A549 (cell line): ENCODE measurements at regions not wholly inside any gene's neighbourhood (a gene's known extent, or its start where the extent isn't known, plus 50 kb on each side); places are given as distances from the start of the nearest gene placed in this dataset.

Source experiments
- ATAC-seq, 2 experiments: fragments of 200-7000 bp in 1 of 2; fragments of >200 bp in 1 of 2; cut with Nextera tagmentation in 1 of 2; cut with Tn5 transposase in 1 of 2; 3 replicates each; pipeline versions ENCODE4 v1.8.0 to v1.9.1; 2018 to 2020; ENCODE audit warnings: mild to moderate bottlenecking in 1 of 2, moderate library complexity in 1 of 2
- CTCF ChIA-PET: fragments of 300-600 bp; sonication (Branson Sonifier 250); formaldehyde crosslinking; extraction: SDS; loops from one replicate; lab custom pipeline; 2021; ENCODE audit warnings: antibody characterized with exemption, inconsistent platforms; lab: Yijun Ruan, JAX
- POLR2A ChIA-PET: fragments of 350-600 bp; formaldehyde crosslinking; extraction: SDS; loops from one replicate; lab custom pipeline; 2021; ENCODE audit warnings: antibody characterized with exemption, inconsistent platforms; lab: Yijun Ruan, JAX
- DNase-seq, 2 experiments: peaks; one replicate each; pipeline versions ENCODE4 v3.0.0 to v3.0.0-alpha.2; 2011 to 2016; ENCODE audit warnings: low read depth in 1 of 2, low spot score in 1 of 2
- FAIRE-seq: peaks from 2 replicates; lab custom pipeline; 2011; peaks lifted over from hg19 to GRCh38; lab: Jason Lieb, UNC
- H3K27ac ChIP-seq, 2 experiments: fragments of >200 bp; sonication (Bioruptor Twin); formaldehyde crosslinking; 3 replicates each; pipeline ENCODE4 v1.5.1; 2016 to 2017
- H3K4me1 ChIP-seq: fragments of >200 bp; sonication (Bioruptor Twin); formaldehyde crosslinking; 3 replicates; pipeline ENCODE4 v1.6.1; 2016
- H3K4me2 ChIP-seq: fragments of >200 bp; sonication (Bioruptor Twin); formaldehyde crosslinking; 3 replicates; pipeline ENCODE4 v1.6.1; 2016
- H3K4me3 ChIP-seq: fragments of >200 bp; sonication (Bioruptor Twin); formaldehyde crosslinking; 3 replicates; pipeline ENCODE4 v1.5.1; 2016
- H3K9me3 ChIP-seq: fragments of >200 bp; sonication (Bioruptor Twin); formaldehyde crosslinking; 3 replicates; pipeline ENCODE4 v1.6.1; 2016
- BHLHE40 ChIP-seq: IDR thresholded peaks from 2 replicates; pipeline ENCODE4 v1.6.1; 2012; ENCODE audit warnings: low read depth, low read length, inconsistent platforms
- EHMT2 ChIP-seq: fragments of 200-600 bp; sonication (generic); IDR thresholded peaks from 2 replicates; pipeline ENCODE4 v1.6.1; 2016; ENCODE audit warnings: antibody characterized with exemption, low read depth, mild to moderate bottlenecking, moderate library complexity
- EP300 ChIP-seq, 2 experiments: fragments of >200 bp; sonication (Bioruptor Twin); formaldehyde crosslinking; IDR thresholded peaks; 2 replicates in 1 of 2; 3 replicates in 1 of 2; pipeline ENCODE4 v1.6.1; 2016 to 2017
- FOXS1 ChIP-seq: fragments of 250-450 bp; sonication (Bioruptor Pico); IDR thresholded peaks from 2 replicates; pipeline ENCODE4 v1.5.0; 2020; ENCODE audit warnings: mild to moderate bottlenecking, moderate library complexity
- HEYL ChIP-seq: fragments of 250-450 bp; sonication (Bioruptor Pico); IDR thresholded peaks from 2 replicates; pipeline ENCODE4 v1.8.0; 2021; ENCODE audit warnings: mild to moderate bottlenecking, moderate library complexity
- HOXA7 ChIP-seq: fragments of 250-450 bp; sonication (Bioruptor Pico); IDR thresholded peaks from 2 replicates; pipeline ENCODE4 v1.5.0; 2020; ENCODE audit warnings: mild to moderate bottlenecking, moderate library complexity
- HOXB13 ChIP-seq: fragments of 250-450 bp; sonication (Bioruptor Pico); IDR thresholded peaks from 2 replicates; pipeline ENCODE4 v1.5.0; 2020; ENCODE audit warnings: low read depth, mild to moderate bottlenecking, moderate library complexity
- KDM1A ChIP-seq: fragments of 200-600 bp; sonication (generic); IDR thresholded peaks from 2 replicates; pipeline ENCODE4 v1.6.1; 2016; ENCODE audit warnings: low read depth, mild to moderate bottlenecking
- MAZ ChIP-seq: fragments of 150-350 bp; IDR thresholded peaks from 2 replicates; pipeline ENCODE4 v1.6.1; 2014; ENCODE audit warnings: antibody characterized with exemption, low read depth, low read length, borderline replicate concordance
- MYC ChIP-seq: IDR thresholded peaks from 2 replicates; pipeline ENCODE4 v1.6.1; 2012; ENCODE audit warnings: mild to moderate bottlenecking, inconsistent platforms, low read length, improper control_type of control experiment, borderline replicate concordance
- NR3C1 ChIP-seq: fragments of >200 bp; sonication (Bioruptor Twin); formaldehyde crosslinking; IDR thresholded peaks from 3 replicates; pipeline ENCODE4 v1.6.1; 2017
- PHF8 ChIP-seq: fragments of 200-600 bp; sonication (generic); IDR thresholded peaks from 2 replicates; pipeline ENCODE4 v1.6.1; 2016; ENCODE audit warnings: low read depth, mild to moderate bottlenecking, antibody characterized with exemption, moderate library complexity, borderline replicate concordance
- POLR2AphosphoS2 ChIP-seq: conservative IDR thresholded peaks from 2 replicates; pipeline ENCODE4 v1.6.1; 2012; ENCODE audit warnings: low read length, improper control_type of control experiment, inconsistent platforms
- SREBF2 ChIP-seq: fragments of 450-650 bp; IDR thresholded peaks from 2 replicates; pipeline ENCODE4 v1.6.1; 2014; ENCODE audit warnings: mild to moderate bottlenecking, moderate library complexity
- TP53 ChIP-seq: fragments of 250-450 bp; sonication (Bioruptor Pico); IDR thresholded peaks from 2 replicates; pipeline ENCODE4 v1.5.0; 2021; ENCODE audit warnings: mild to moderate bottlenecking, moderate library complexity
- ZFP36 ChIP-seq: fragments of 450-650 bp; IDR thresholded peaks from 2 replicates; pipeline ENCODE4 v1.6.1; 2014; ENCODE audit warnings: borderline replicate concordance; ENCODE audit not compliant: partially characterized antibody
- WGBS: methylation state at CpG from one replicate; pipeline ENCODE4 v1.1.6; 2017; ENCODE audit errors: missing lambda C conversion rate; 5-methylcytosine and 5-hydroxymethylcytosine counted together
- TF ChIP-seq, protein P1 (sequence below): fragments of 200-600 bp; sonication (generic); IDR thresholded peaks from 2 replicates; pipeline ENCODE4 v1.6.1; 2016; ENCODE audit warnings: antibody characterized with exemption, mild to moderate bottlenecking, moderate library complexity
- TF ChIP-seq, protein P2 (sequence below): fragments of 450-650 bp; IDR thresholded peaks from 2 replicates; pipeline ENCODE4 v1.6.1; 2014; ENCODE audit warnings: antibody characterized with exemption
- TF ChIP-seq, protein P3 (sequence below): fragments of >200 bp; sonication (Bioruptor Twin); formaldehyde crosslinking; IDR thresholded peaks from 3 replicates; pipeline ENCODE4 v1.5.1; 2016
- TF ChIP-seq, protein P4 (sequence below): IDR thresholded peaks from 2 replicates; pipeline ENCODE4 v1.6.1; 2012; ENCODE audit warnings: low read depth, borderline replicate concordance
- TF ChIP-seq, protein P5 (sequence below): fragments of 250-450 bp; sonication (Bioruptor Pico); IDR thresholded peaks from 2 replicates; pipeline ENCODE4 v1.5.0; 2020; ENCODE audit warnings: low read depth, mild to moderate bottlenecking, moderate library complexity
- TF ChIP-seq, protein P6 (sequence below): fragments of >200 bp; sonication (Bioruptor Twin); formaldehyde crosslinking; IDR thresholded peaks from 2 replicates; pipeline ENCODE4 v1.6.1; 2016
- TF ChIP-seq, protein P7 (sequence below): fragments of 150-350 bp; IDR thresholded peaks from 2 replicates; pipeline ENCODE4 v1.6.1; 2014; ENCODE audit warnings: low read depth, mild to moderate bottlenecking, low read length

DNA sequence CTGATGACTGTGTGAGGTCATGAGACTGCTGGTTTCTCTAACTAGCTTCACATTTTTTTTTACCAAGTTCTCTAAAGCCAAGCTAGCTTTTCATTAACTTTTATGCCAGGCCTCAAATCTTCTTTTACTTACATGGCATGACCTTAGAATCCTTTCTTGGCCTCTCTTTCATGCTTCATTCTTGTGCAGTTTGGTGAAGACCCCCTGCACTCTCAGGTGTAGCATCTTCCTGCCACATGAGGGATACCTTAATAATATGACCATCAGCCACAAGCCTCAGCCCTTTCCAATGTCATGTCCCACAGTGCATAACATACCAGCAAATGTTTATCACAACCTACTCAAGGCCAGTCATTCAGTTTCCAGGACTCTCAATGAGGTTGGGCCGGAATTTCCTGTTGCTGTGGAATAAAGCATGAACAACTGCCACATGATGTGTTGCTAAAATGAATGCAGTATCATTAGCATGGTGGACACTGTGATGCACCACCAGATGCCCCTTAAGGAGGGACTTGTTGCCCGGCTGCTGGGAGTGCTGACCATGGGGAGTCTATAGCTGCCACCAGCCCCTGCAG, 72.2 kb downstream of the RIN2 start:
- Histone ChIP-seq H3K4me3 (no peak overlapping the region), H3K4me1 (peaks cover 17% of the 10 kb centered on the region), H3K27ac (peak overlapping the region in 1 of 2 experiments; percentile 32; a peak in 2 of 6 replicates), H3K4me2 (no peak overlapping the region), H3K9me3 (no peaks in the 10 kb centered on the region)
- ATAC-seq = no peak
- 96% methylated on average over 2 of the region's 2 CpGs for WGBS
- no peak for FAIRE-seq
- no peak for DNase-seq
- TF ChIP-seq SREBF2 = no peak
- TF ChIP-seq, protein P1, sequence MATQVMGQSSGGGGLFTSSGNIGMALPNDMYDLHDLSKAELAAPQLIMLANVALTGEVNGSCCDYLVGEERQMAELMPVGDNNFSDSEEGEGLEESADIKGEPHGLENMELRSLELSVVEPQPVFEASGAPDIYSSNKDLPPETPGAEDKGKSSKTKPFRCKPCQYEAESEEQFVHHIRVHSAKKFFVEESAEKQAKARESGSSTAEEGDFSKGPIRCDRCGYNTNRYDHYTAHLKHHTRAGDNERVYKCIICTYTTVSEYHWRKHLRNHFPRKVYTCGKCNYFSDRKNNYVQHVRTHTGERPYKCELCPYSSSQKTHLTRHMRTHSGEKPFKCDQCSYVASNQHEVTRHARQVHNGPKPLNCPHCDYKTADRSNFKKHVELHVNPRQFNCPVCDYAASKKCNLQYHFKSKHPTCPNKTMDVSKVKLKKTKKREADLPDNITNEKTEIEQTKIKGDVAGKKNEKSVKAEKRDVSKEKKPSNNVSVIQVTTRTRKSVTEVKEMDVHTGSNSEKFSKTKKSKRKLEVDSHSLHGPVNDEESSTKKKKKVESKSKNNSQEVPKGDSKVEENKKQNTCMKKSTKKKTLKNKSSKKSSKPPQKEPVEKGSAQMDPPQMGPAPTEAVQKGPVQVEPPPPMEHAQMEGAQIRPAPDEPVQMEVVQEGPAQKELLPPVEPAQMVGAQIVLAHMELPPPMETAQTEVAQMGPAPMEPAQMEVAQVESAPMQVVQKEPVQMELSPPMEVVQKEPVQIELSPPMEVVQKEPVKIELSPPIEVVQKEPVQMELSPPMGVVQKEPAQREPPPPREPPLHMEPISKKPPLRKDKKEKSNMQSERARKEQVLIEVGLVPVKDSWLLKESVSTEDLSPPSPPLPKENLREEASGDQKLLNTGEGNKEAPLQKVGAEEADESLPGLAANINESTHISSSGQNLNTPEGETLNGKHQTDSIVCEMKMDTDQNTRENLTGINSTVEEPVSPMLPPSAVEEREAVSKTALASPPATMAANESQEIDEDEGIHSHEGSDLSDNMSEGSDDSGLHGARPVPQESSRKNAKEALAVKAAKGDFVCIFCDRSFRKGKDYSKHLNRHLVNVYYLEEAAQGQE = no peak
- no peak for TF ChIP-seq HOXB13 (CRISPR knock-in tag)
- TF ChIP-seq, protein P2, sequence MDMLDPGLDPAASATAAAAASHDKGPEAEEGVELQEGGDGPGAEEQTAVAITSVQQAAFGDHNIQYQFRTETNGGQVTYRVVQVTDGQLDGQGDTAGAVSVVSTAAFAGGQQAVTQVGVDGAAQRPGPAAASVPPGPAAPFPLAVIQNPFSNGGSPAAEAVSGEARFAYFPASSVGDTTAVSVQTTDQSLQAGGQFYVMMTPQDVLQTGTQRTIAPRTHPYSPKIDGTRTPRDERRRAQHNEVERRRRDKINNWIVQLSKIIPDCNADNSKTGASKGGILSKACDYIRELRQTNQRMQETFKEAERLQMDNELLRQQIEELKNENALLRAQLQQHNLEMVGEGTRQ = no peak
- TF ChIP-seq MYC = no peak
- no peak for TF ChIP-seq PHF8
- TF ChIP-seq ZFP36 = no peak
- no peak for TF ChIP-seq HEYL (CRISPR knock-in tag)
- TF ChIP-seq, protein P3, sequence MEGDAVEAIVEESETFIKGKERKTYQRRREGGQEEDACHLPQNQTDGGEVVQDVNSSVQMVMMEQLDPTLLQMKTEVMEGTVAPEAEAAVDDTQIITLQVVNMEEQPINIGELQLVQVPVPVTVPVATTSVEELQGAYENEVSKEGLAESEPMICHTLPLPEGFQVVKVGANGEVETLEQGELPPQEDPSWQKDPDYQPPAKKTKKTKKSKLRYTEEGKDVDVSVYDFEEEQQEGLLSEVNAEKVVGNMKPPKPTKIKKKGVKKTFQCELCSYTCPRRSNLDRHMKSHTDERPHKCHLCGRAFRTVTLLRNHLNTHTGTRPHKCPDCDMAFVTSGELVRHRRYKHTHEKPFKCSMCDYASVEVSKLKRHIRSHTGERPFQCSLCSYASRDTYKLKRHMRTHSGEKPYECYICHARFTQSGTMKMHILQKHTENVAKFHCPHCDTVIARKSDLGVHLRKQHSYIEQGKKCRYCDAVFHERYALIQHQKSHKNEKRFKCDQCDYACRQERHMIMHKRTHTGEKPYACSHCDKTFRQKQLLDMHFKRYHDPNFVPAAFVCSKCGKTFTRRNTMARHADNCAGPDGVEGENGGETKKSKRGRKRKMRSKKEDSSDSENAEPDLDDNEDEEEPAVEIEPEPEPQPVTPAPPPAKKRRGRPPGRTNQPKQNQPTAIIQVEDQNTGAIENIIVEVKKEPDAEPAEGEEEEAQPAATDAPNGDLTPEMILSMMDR = no peak
- ChIA-PET POLR2A (no interaction called here), CTCF (interaction anchor here (1.0 to 5.0 kb wide), 4 partner anchors 14 to 138 kb away, joined by 3 to 55 read pairs (median 22); no protein-coding TSS in a partner anchor)

DNA sequence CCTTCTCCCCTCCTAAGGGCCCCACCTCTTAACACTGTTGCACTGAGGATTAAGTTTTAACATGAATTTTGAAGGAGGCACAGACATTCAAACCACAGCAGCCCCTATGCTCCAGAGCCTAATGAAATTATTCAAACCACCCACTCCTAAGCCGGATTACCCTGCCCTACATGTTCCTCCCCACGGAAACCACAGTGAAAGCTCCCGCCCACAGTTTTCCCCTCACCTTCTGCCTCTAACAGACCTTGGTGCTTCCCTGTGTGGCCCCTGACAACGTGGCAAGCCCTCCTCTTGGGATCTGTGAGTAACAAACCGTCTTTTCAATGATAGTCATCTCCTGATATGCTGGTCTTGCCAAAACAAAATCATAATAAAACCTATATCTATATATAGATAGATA, 74.8 kb downstream of the RIN2 start:
- Histone ChIP-seq H3K4me2 (no peak overlapping the region), H3K4me1 (peaks cover 14% of the 10 kb centered on the region), H3K27ac (peak overlapping the region in 1 of 2 experiments; percentile 31; a peak in 2 of 6 replicates), H3K4me3 (no peak overlapping the region), H3K9me3 (no peaks in the 10 kb centered on the region)
- CTCF ChIA-PET = interaction anchor here (1.0 to 1.2 kb wide), 2 partner anchors 11 to 12 kb away, joined by 3 read pairs; no protein-coding TSS in a partner anchor
- 67% methylated on average over 5 of the region's 5 CpGs for WGBS
- POLR2A ChIA-PET = no interaction called here
- DNase-seq (no peak), FAIRE-seq (no peak), ATAC-seq (no peak; a peak in 1 of 6 replicates)
- TF ChIP-seq TP53 (CRISPR knock-in tag) (no peak), POLR2AphosphoS2 (no peak), NR3C1 (no peak), HEYL (CRISPR knock-in tag) (no peak), EP300 (IDR thresholded peaks at IDR 0.05) (no peak), BHLHE40 (no peak), HOXB13 (CRISPR knock-in tag) (no peak), MAZ (no peak), KDM1A (no peak), EHMT2 (no peak), FOXS1 (CRISPR knock-in tag) (no peak), HOXA7 (CRISPR knock-in tag) (no peak), MYC (no peak)
- TF ChIP-seq, protein P4, sequence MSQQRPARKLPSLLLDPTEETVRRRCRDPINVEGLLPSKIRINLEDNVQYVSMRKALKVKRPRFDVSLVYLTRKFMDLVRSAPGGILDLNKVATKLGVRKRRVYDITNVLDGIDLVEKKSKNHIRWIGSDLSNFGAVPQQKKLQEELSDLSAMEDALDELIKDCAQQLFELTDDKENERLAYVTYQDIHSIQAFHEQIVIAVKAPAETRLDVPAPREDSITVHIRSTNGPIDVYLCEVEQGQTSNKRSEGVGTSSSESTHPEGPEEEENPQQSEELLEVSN = no peak
- TF ChIP-seq, protein P5, sequence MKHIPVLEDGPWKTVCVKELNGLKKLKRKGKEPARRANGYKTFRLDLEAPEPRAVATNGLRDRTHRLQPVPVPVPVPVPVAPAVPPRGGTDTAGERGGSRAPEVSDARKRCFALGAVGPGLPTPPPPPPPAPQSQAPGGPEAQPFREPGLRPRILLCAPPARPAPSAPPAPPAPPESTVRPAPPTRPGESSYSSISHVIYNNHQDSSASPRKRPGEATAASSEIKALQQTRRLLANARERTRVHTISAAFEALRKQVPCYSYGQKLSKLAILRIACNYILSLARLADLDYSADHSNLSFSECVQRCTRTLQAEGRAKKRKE = no peak
- TF ChIP-seq, protein P6, sequence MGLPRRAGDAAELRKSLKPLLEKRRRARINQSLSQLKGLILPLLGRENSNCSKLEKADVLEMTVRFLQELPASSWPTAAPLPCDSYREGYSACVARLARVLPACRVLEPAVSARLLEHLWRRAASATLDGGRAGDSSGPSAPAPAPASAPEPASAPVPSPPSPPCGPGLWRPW = no peak
- TF ChIP-seq, protein P7, sequence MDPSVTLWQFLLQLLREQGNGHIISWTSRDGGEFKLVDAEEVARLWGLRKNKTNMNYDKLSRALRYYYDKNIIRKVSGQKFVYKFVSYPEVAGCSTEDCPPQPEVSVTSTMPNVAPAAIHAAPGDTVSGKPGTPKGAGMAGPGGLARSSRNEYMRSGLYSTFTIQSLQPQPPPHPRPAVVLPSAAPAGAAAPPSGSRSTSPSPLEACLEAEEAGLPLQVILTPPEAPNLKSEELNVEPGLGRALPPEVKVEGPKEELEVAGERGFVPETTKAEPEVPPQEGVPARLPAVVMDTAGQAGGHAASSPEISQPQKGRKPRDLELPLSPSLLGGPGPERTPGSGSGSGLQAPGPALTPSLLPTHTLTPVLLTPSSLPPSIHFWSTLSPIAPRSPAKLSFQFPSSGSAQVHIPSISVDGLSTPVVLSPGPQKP = no peak
